Chondrocyte (in vitro differentiated cells): ENCODE measurements at regions not wholly inside any gene's neighbourhood (a gene's known extent, or its start where the extent isn't known, plus 50 kb on each side); places are given as distances from the start of the nearest gene placed in this dataset.

ENCODE experiments used
- DNase-seq: peaks from one replicate; pipeline ENCODE4 v3.0.0; 2021; ENCODE audit warnings: mixed read lengths, low spot score
- H3K27ac Mint-ChIP-seq: one replicate; pipeline ENCODE4 v1.8.0; 2021; ENCODE audit warnings: mild to moderate bottlenecking, moderate library complexity, mixed read lengths; ENCODE audit not compliant: unreplicated experiment
- H3K27me3 Mint-ChIP-seq: 2 replicates; pipeline ENCODE4 v1.8.0; 2021; ENCODE audit warnings: low read depth, mixed read lengths
- H3K36me3 Mint-ChIP-seq: 2 replicates; pipeline ENCODE4 v1.8.0; 2021; ENCODE audit warnings: low read depth, mixed read lengths
- H3K4me1 Mint-ChIP-seq: 2 replicates; pipeline ENCODE4 v1.8.0; 2021; ENCODE audit warnings: low read depth, mild to moderate bottlenecking, mixed read lengths
- H3K4me3 Mint-ChIP-seq: one replicate; pipeline ENCODE4 v1.8.0; 2021; ENCODE audit warnings: mild to moderate bottlenecking, moderate library complexity, mixed read lengths; ENCODE audit not compliant: unreplicated experiment
- H3K9me3 Mint-ChIP-seq: 2 replicates; pipeline ENCODE4 v1.8.0; 2021; ENCODE audit warnings: low read depth, mixed read lengths
- TF ChIP-seq, protein P1 (sequence below): fragments of 200-600 bp; sonication (generic); IDR thresholded peaks from 2 replicates; pipeline ENCODE4 v1.5.0; 2021; ENCODE audit warnings: antibody characterized with exemption, mild to moderate bottlenecking, moderate library complexity

DNA sequence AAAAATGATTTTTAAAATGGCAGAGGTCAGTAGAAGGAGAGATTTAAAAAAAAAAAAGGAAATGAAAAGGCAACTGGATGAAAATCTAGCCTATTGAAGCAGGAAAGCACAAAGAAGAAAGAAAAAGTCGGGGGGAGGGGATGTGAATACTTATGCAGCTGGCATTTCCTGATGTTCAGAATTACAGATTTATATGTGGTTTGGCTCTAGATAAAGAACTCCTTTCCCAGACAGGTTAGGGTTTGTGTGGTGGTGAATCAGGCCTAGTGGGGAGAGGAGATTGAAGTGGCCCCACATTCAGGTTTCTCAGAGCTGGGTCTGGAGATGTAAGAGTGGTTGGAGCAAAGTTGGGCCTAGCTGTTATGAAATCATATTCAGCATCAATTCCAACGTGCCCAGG, 394.4 kb downstream of the FIGN start:
- Mint-ChIP-seq H3K4me1 (peaks cover 18% of the 10 kb centered on the region), H3K4me3 (no peak overlapping the region), H3K36me3 (peaks cover 1% of the 10 kb centered on the region), H3K27me3 (no peaks in the 10 kb centered on the region), H3K9me3 (peaks cover 2% of the 10 kb centered on the region), H3K27ac (peak overlapping the region; percentile 17)
- no peak for DNase-seq
- TF ChIP-seq, protein P1, sequence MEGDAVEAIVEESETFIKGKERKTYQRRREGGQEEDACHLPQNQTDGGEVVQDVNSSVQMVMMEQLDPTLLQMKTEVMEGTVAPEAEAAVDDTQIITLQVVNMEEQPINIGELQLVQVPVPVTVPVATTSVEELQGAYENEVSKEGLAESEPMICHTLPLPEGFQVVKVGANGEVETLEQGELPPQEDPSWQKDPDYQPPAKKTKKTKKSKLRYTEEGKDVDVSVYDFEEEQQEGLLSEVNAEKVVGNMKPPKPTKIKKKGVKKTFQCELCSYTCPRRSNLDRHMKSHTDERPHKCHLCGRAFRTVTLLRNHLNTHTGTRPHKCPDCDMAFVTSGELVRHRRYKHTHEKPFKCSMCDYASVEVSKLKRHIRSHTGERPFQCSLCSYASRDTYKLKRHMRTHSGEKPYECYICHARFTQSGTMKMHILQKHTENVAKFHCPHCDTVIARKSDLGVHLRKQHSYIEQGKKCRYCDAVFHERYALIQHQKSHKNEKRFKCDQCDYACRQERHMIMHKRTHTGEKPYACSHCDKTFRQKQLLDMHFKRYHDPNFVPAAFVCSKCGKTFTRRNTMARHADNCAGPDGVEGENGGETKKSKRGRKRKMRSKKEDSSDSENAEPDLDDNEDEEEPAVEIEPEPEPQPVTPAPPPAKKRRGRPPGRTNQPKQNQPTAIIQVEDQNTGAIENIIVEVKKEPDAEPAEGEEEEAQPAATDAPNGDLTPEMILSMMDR, result no peak

DNA sequence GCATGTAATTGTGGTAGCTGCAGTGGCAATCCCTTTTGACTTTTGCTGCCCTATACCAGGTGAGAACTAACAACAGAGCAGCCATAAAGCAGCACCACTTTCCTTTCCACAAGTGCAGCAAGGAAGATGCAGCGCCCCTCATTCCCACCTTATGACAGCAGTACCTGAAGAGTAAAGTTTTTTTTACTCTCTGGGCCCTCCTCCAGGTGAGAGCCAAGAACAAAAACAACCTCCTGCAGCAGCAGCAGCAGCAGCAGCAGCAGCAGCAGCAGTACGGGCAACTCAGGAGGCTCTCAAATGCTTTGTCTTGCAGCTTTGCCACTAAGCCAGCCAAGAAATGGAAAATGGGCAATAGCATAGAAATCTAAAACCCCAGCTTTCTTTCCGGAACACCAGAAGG, 397.5 kb downstream of the FIGN start:
- H3K4me3 Mint-ChIP-seq, result no peak overlapping the region
- H3K36me3 Mint-ChIP-seq, result peaks cover 1% of the 10 kb centered on the region
- DNase-seq, result no peak
- H3K27ac Mint-ChIP-seq, result no peak overlapping the region
- H3K27me3 Mint-ChIP-seq, result no peaks in the 10 kb centered on the region
- TF ChIP-seq, protein P1, result no peak
- peaks cover 14% of the 10 kb centered on the region for H3K4me1 Mint-ChIP-seq
- peaks cover 2% of the 10 kb centered on the region for H3K9me3 Mint-ChIP-seq

DNA sequence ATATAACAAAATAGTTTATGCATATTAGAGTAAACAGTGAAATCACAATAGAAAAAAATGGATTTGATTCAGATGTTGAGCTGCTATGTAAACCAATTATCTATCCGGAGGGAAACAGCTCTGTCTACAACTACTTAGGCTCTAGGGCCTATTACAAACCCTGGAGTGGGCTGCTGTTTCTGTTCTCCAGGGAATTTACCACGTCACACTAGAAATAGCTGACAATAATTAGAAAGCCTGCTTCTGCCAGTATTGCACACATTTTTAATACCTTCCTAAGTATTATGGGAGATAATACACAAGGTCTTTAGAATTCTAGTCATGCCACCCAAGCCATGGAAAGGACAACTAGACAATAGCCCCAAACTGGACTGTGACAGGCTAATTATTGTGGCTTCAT, 411.1 kb downstream of the FIGN start:
- Mint-ChIP-seq H3K27ac (no peak overlapping the region), H3K27me3 (no peaks in the 10 kb centered on the region), H3K4me1 (no peaks in the 10 kb centered on the region), H3K9me3 (no peaks in the 10 kb centered on the region), H3K4me3 (no peak overlapping the region), H3K36me3 (no peaks in the 10 kb centered on the region)
- no peak for DNase-seq
- TF ChIP-seq, protein P1, result no peak

DNA sequence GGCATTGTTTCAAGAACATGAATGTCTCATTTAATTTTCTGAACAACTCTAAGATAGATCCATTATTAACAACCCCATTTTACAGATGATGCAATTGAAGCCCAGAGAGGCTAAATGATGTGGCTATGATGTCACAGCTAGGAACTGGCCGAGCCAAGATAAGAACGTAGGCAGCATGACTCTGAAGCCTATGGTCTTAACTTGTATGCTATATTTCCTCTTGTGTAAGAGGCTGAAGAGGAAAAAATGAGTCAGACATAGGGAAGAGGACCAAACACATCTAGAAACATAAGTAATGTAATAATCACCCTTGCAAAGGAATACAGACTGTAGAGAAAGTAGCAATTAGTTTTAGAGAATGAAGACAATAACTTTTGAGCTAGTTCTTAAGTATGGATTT, 416.8 kb downstream of the FIGN start:
- H3K4me3 Mint-ChIP-seq, result no peak overlapping the region
- no peaks in the 10 kb centered on the region for H3K36me3 Mint-ChIP-seq

DNA sequence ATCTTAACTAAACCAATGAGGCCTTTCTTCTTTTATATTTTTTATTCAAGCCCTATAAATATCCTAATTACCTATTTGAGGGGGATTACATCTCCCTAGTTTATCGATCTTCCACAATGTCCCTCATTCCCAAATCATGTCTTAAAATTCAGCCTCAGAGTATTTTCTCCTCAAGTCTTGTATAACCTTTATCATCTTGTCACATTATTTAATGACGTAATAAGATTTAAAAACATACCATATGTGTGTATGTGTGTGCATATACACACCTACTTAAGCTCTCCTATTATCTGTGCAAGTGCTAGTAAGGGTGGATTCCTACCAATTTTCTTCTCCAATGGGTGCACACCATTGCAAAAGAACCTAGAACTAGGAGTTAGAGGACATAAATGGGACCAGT, 421.1 kb downstream of the FIGN start:
- H3K36me3 Mint-ChIP-seq, result no peaks in the 10 kb centered on the region
- H3K27me3 Mint-ChIP-seq, result no peaks in the 10 kb centered on the region
- no peak for DNase-seq
- TF ChIP-seq, protein P1, result no peak
- H3K9me3 Mint-ChIP-seq, result peaks cover 10% of the 10 kb centered on the region
- no peaks in the 10 kb centered on the region for H3K4me1 Mint-ChIP-seq
- H3K4me3 Mint-ChIP-seq, result no peak overlapping the region
- H3K27ac Mint-ChIP-seq, result no peak overlapping the region

More for the DNA sequence above, 416.8 kb downstream of the FIGN start:
- H3K9me3 Mint-ChIP-seq, result peaks cover 10% of the 10 kb centered on the region
- no peaks in the 10 kb centered on the region for H3K4me1 Mint-ChIP-seq
- H3K27me3 Mint-ChIP-seq, result no peaks in the 10 kb centered on the region
- TF ChIP-seq, protein P1, result no peak
- no peak overlapping the region for H3K27ac Mint-ChIP-seq
- no peak for DNase-seq
